H1 (cell line): ENCODE measurements at regions not wholly inside any gene's neighbourhood (a gene's known extent, or its start where the extent isn't known, plus 50 kb on each side); places are given as distances from the start of the nearest gene placed in this dataset.
"Not testable (repeated sequence)": the region's sequence is repeated elsewhere in the genome, so short reads cannot be mapped to it uniquely, and the experiment has no call there.

ENCODE experiments used
- CTCF ChIA-PET: fragments of 300-600 bp; sonication (Branson Sonifier 250); formaldehyde crosslinking; loops from one replicate; lab custom pipeline; 2021; ENCODE audit not compliant: partially characterized antibody; lab: Charles Lee
- POLR2A ChIA-PET: fragments of 300-600 bp; sonication (Branson Sonifier 250); formaldehyde crosslinking; loops from one replicate; lab custom pipeline; 2021; ENCODE audit warnings: inconsistent platforms; ENCODE audit not compliant: partially characterized antibody; lab: Charles Lee
- DNase-seq, 2 experiments: peaks; one replicate each; pipeline versions ENCODE4 v3.0.0 to v3.0.0-alpha.2; 2010 to 2022; ENCODE audit warnings: low spot score in 2 of 2, low read depth in 1 of 2, mixed read lengths in 1 of 2
- FAIRE-seq: peaks from 2 replicates; lab custom pipeline; 2011; peaks lifted over from hg19 to GRCh38; lab: Jason Lieb, UNC
- H2AFZ ChIP-seq: 2 replicates; pipeline ENCODE4 v1.8.1; 2012; ENCODE audit warnings: low read length, inconsistent platforms
- H2AK5ac ChIP-seq: 2 replicates; pipeline ENCODE4 v1.6.1; 2013; ENCODE audit warnings: low read depth, low read length
- H2BK120ac ChIP-seq: replicated peaks from 2 replicates; pipeline ENCODE3; 2013; ENCODE audit warnings: low read depth, low read length, inconsistent platforms
- H2BK12ac ChIP-seq: 2 replicates; pipeline ENCODE4 v1.6.1; 2013; ENCODE audit warnings: low read depth, low read length
- H2BK15ac ChIP-seq: 2 replicates; pipeline ENCODE4 v1.6.1; 2013; ENCODE audit warnings: low read length
- H2BK20ac ChIP-seq: 2 replicates; pipeline ENCODE4 v1.6.1; 2013; ENCODE audit warnings: low read length
- H2BK5ac ChIP-seq: 2 replicates; pipeline ENCODE4 v1.6.1; 2013; ENCODE audit warnings: low read depth, low read length
- H3K14ac ChIP-seq: 2 replicates; pipeline ENCODE4 v1.6.1; 2013; ENCODE audit warnings: inconsistent platforms; ENCODE audit not compliant: insufficient read length
- H3K18ac ChIP-seq: 2 replicates; pipeline ENCODE4 v1.6.1; 2013; ENCODE audit warnings: low read length; ENCODE audit errors: extremely low read depth
- H3K23ac ChIP-seq: 2 replicates; pipeline ENCODE4 v1.6.1; 2013; ENCODE audit warnings: inconsistent platforms; ENCODE audit not compliant: insufficient read length
- H3K23me2 ChIP-seq: 2 replicates; pipeline ENCODE4 v1.6.1; 2013; ENCODE audit warnings: low read depth, low read length
- H3K27ac ChIP-seq: 2 replicates; pipeline ENCODE4 v1.6.1; 2011; ENCODE audit warnings: low read depth, low read length, inconsistent platforms
- H3K27me3 ChIP-seq, 4 experiments: replicated peaks in 1 of 4; 1 replicate in 1 of 4; 2 replicates in 3 of 4; pipeline versions ENCODE4 v1.6.1 to v1.8.1; 2011 to 2013; ENCODE audit warnings: low read length in 3 of 4, mild to moderate bottlenecking in 3 of 4, inconsistent platforms in 2 of 4, mixed read lengths in 2 of 4, moderate library complexity in 1 of 4; ENCODE audit not compliant: control insufficient read depth in 3 of 4, insufficient read depth in 3 of 4; ENCODE audit errors: extremely low read depth in 1 of 4
- H3K36me3 ChIP-seq, 4 experiments: 2 replicates each; pipeline versions ENCODE4 v1.6.1 to v1.8.1; 2011 to 2013; ENCODE audit warnings: mild to moderate bottlenecking in 4 of 4, low read length in 3 of 4, moderate library complexity in 2 of 4, control low read depth in 1 of 4, inconsistent platforms in 1 of 4; ENCODE audit not compliant: insufficient read depth in 4 of 4, control insufficient read depth in 2 of 4
- H3K4ac ChIP-seq: replicated peaks from 2 replicates; pipeline ENCODE3; 2013; ENCODE audit warnings: low read length, low read depth, mixed read lengths, inconsistent platforms; ENCODE audit not compliant: insufficient read length
- H3K4me1 ChIP-seq, 4 experiments: replicated peaks in 1 of 4; 1 replicate in 1 of 4; 2 replicates in 3 of 4; pipeline versions ENCODE4 v1.6.1 to v1.8.1; 2011 to 2013; ENCODE audit warnings: low read length in 3 of 4, inconsistent platforms in 2 of 4, mixed read lengths in 1 of 4; ENCODE audit not compliant: insufficient read depth in 4 of 4, control insufficient read depth in 3 of 4
- H3K4me2 ChIP-seq, 2 experiments: 2 replicates each; pipeline versions ENCODE4 v1.6.1 to v1.8.1; 2011 to 2013; ENCODE audit warnings: low read depth in 2 of 2, low read length in 2 of 2, control low read depth in 1 of 2, inconsistent platforms in 1 of 2, mild to moderate bottlenecking in 1 of 2; ENCODE audit not compliant: insufficient read depth in 1 of 2
- H3K4me3 ChIP-seq, 4 experiments: fragments of 200-600, 300-600 bp in 1 of 4; sonication (generic), shearing (Covaris generic), sonication (Bioruptor Twin) in 1 of 4; 2 replicates each; pipeline versions ENCODE4 v1.5.1 to v1.8.1; 2011 to 2016; ENCODE audit warnings: low read length in 4 of 4, low read depth in 3 of 4, control low read depth in 2 of 4, inconsistent platforms in 2 of 4, mild to moderate bottlenecking in 2 of 4, mixed read lengths in 1 of 4, moderate library complexity in 1 of 4; ENCODE audit not compliant: insufficient read depth in 2 of 4; ENCODE audit errors: extremely low read depth in 1 of 4
- H3K56ac ChIP-seq: replicated peaks from 2 replicates; pipeline ENCODE3; 2013; ENCODE audit warnings: low read depth, mild to moderate bottlenecking, mixed read lengths, low read length, inconsistent platforms; ENCODE audit not compliant: insufficient read length
- H3K79me1 ChIP-seq: 2 replicates; pipeline ENCODE4 v1.6.1; 2013; ENCODE audit warnings: low read depth, low read length, control low read depth
- H3K79me2 ChIP-seq, 2 experiments: 2 replicates each; pipeline versions ENCODE4 v1.6.1 to v1.8.1; 2012 to 2013; ENCODE audit warnings: low read length in 2 of 2, mild to moderate bottlenecking in 2 of 2, inconsistent platforms in 1 of 2; ENCODE audit not compliant: insufficient read depth in 2 of 2, control insufficient read depth in 1 of 2
- H3K9ac ChIP-seq, 4 experiments: replicated peaks in 1 of 4; 1 replicate in 1 of 4; 2 replicates in 3 of 4; pipeline versions ENCODE4 v1.6.1 to v1.8.1; 2011 to 2013; ENCODE audit warnings: low read depth in 3 of 4, low read length in 3 of 4, control low read depth in 2 of 4, mild to moderate bottlenecking in 2 of 4, moderate library complexity in 2 of 4, inconsistent platforms in 1 of 4; ENCODE audit errors: extremely low read depth in 1 of 4
- H3K9me3 ChIP-seq, 2 experiments: 2 replicates each; pipeline versions ENCODE4 v1.6.1 to v1.8.1; 2012 to 2013; ENCODE audit warnings: mild to moderate bottlenecking in 2 of 2, moderate library complexity in 2 of 2, control low read depth in 1 of 2, inconsistent platforms in 1 of 2, low read depth in 1 of 2, low read length in 1 of 2, mixed read lengths in 1 of 2; ENCODE audit not compliant: insufficient read depth in 2 of 2
- H4K20me1 ChIP-seq, 2 experiments: replicated peaks in 1 of 2; 2 replicates each; pipeline versions ENCODE3 to v1.8.1; 2011 to 2013; ENCODE audit warnings: inconsistent platforms in 2 of 2, low read length in 2 of 2, mild to moderate bottlenecking in 1 of 2; ENCODE audit not compliant: insufficient read depth in 2 of 2, control insufficient read depth in 1 of 2
- H4K5ac ChIP-seq: 2 replicates; pipeline ENCODE4 v1.6.1; 2013; ENCODE audit warnings: low read length, low read depth, mixed read lengths, inconsistent platforms; ENCODE audit not compliant: insufficient read length
- H4K8ac ChIP-seq: 2 replicates; pipeline ENCODE4 v1.8.0; 2013; ENCODE audit warnings: mild to moderate bottlenecking, moderate library complexity, low read length, inconsistent platforms; ENCODE audit not compliant: insufficient read depth; ENCODE audit errors: extremely low read depth
- H4K91ac ChIP-seq: replicated peaks from 2 replicates; pipeline ENCODE3; 2013; ENCODE audit warnings: low read length, mixed read lengths, inconsistent platforms; ENCODE audit not compliant: insufficient read length
- ASH2L ChIP-seq: fragments of 200-600, 300-600 bp; sonication (generic); IDR thresholded peaks from one replicate; pipeline ENCODE4 v1.7.1; 2017; ENCODE audit warnings: low read length
- YY1 ChIP-seq: IDR thresholded peaks from 2 replicates; pipeline ENCODE4 v1.6.1; 2011; ENCODE audit warnings: low read depth, mild to moderate bottlenecking, low read length
- WGBS, 2 experiments: shearing (Covaris generic) in 1 of 2; methylation state at CpG; one replicate each; pipeline versions ENCODE4 v1.1.6 to v1.1.7; 2013 to 2015; ENCODE audit warnings: low lambda C conversion rate in 2 of 2, mixed read lengths in 2 of 2, inconsistent platforms in 1 of 2, low coverage in 1 of 2, missing lambda C conversion rate in 1 of 2; ENCODE audit not compliant: insufficient replicate concordance in 2 of 2, insufficient coverage in 1 of 2, insufficient read length in 1 of 2; ENCODE audit errors: extremely low coverage in 1 of 2, missing lambda C conversion rate in 1 of 2; 5-methylcytosine and 5-hydroxymethylcytosine counted together
- TF ChIP-seq, protein P1 (sequence below): IDR thresholded peaks from 2 replicates; pipeline ENCODE4 v1.6.1; 2012; ENCODE audit warnings: inconsistent platforms

- H4K91ac ChIP-seq, H3K9me3 ChIP-seq, H3K27me3 ChIP-seq, H4K20me1 ChIP-seq, H2BK20ac ChIP-seq, H2BK12ac ChIP-seq, H3K56ac ChIP-seq, H3K4ac ChIP-seq, H3K36me3 ChIP-seq, FAIRE-seq, H2AFZ ChIP-seq, H3K23ac ChIP-seq, H2BK15ac ChIP-seq, CTCF ChIA-PET, H3K23me2 ChIP-seq, H4K5ac ChIP-seq, H2AK5ac ChIP-seq, H3K79me1 ChIP-seq, H2BK120ac ChIP-seq, H3K14ac ChIP-seq, H3K79me2 ChIP-seq: not testable (repeated sequence)
- peaks cover 0 to 13% (median 2%) of the 10 kb centered on the region in 4 experiments; a peak in 5 of 7 replicates for H3K4me1 ChIP-seq
- TF ChIP-seq YY1 (peak; percentile 73; the same call in 1 of the 2 replicates), ASH2L (peak; percentile 82)
- TF ChIP-seq, protein P1, sequence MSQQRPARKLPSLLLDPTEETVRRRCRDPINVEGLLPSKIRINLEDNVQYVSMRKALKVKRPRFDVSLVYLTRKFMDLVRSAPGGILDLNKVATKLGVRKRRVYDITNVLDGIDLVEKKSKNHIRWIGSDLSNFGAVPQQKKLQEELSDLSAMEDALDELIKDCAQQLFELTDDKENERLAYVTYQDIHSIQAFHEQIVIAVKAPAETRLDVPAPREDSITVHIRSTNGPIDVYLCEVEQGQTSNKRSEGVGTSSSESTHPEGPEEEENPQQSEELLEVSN = peak; percentile 29
- H3K27ac ChIP-seq = peak overlapping the region; percentile 63; the same call in 1 of the 2 replicates
- 22% methylated on average over 23 of the region's 32 CpGs; no CpG with 5 or more reads in 1 of the 2 experiments for WGBS, 2 experiments
- POLR2A ChIA-PET = interaction anchor here (0.6 kb wide), 1 partner anchor 670 kb away, joined by 3 read pairs; no protein-coding TSS in a partner anchor
- peak in 1 of 2 experiments; percentile 59 for DNase-seq
- peak overlapping the region; percentile 39 to 42; a peak in 2 of 4 replicates for H3K4me2 ChIP-seq
- H3K4me3 ChIP-seq = peak overlapping the region in 1 of 4 experiments; percentile 32; a peak in 1 of 8 replicates
- peak overlapping the region in 1 of 4 experiments; percentile 13; a peak in 2 of 7 replicates for H3K9ac ChIP-seq
- peak overlapping the region; percentile 85; the same call in 1 of the 2 replicates for H4K8ac ChIP-seq
- peak overlapping the region; percentile 75; the same call in 1 of the 2 replicates for H2BK5ac ChIP-seq
- peak overlapping the region; percentile 78 for H3K18ac ChIP-seq
Observed at GRCh38 chr16:29285151-29285885, 121.2 kb downstream of the NPIPB11 start.
